ENCODE measurements at regions not wholly inside any gene's neighbourhood (a gene's known extent, or its start where the extent isn't known, plus 50 kb on each side); places are given as distances from the start of the nearest gene placed in this dataset.
"Not testable (repeated sequence)": the region's sequence is repeated elsewhere in the genome, so short reads cannot be mapped to it uniquely, and the experiment has no call there.

GRCh38 chr10:34058845-34059614, 724.6 kb upstream of the NRP1 start:
- H3K27me3 ChIP-seq (ENCODE audit: control insufficient read depth in 1 of 2, insufficient read depth in 2 of 2, low read length in 1 of 2): no peaks in the 10 kb centered on the region
- no peak overlapping the region for H3K4me3 ChIP-seq (ENCODE audit: low read length in 2 of 2)
- 89% methylated on average over 11 of the region's 11 CpGs for WGBS, 2 donors
- H3K36me3 ChIP-seq (ENCODE audit: control insufficient read depth in 1 of 2, insufficient read depth in 2 of 2, low read length in 1 of 2): no peaks in the 10 kb centered on the region
- no peak for DNase-seq
- H3K9me3 ChIP-seq (ENCODE audit: control insufficient read depth, low read length): no peaks in the 10 kb centered on the region
- no peaks in the 10 kb centered on the region for H3K4me1 ChIP-seq (ENCODE audit: control insufficient read depth in 1 of 2, insufficient read depth in 2 of 2, low read length in 2 of 2)
- intact Hi-C loops (cut with DNase I): no loop called here
- no peak overlapping the region for H3K27ac ChIP-seq (ENCODE audit: low read depth in 1 of 2, low read length in 2 of 2)
- peak; percentile 69 for ATAC-seq (ENCODE audit: low FRiP score)

GRCh38 chr10:34055410-34055985, 721.0 kb upstream of the NRP1 start:
- H3K27me3 ChIP-seq (ENCODE audit: control insufficient read depth in 1 of 2, insufficient read depth in 2 of 2, low read length in 1 of 2); H3K27ac ChIP-seq (ENCODE audit: low read depth in 1 of 2, low read length in 2 of 2); H3K9me3 ChIP-seq (ENCODE audit: control insufficient read depth, low read length); H3K4me3 ChIP-seq (ENCODE audit: low read length in 2 of 2); ATAC-seq (ENCODE audit: low FRiP score); H3K36me3 ChIP-seq (ENCODE audit: control insufficient read depth in 1 of 2, insufficient read depth in 2 of 2, low read length in 1 of 2); intact Hi-C loops (cut with DNase I); H3K4me1 ChIP-seq (ENCODE audit: control insufficient read depth in 1 of 2, insufficient read depth in 2 of 2, low read length in 2 of 2): not testable (repeated sequence)
- DNase-seq: peak in 1 of 2 donors; percentile 66
- WGBS, 2 donors: 97 to 99% methylated on average over 36 to 38 of the region's 38 CpGs

GRCh38 chr10:34049887-34050286, 715.4 kb upstream of the NRP1 start:
- Histone ChIP-seq H3K36me3 (ENCODE audit: control insufficient read depth in 1 of 2, insufficient read depth in 2 of 2, low read length in 1 of 2) (no peaks in the 10 kb centered on the region), H3K27me3 (ENCODE audit: control insufficient read depth in 1 of 2, insufficient read depth in 2 of 2, low read length in 1 of 2) (no peaks in the 10 kb centered on the region), H3K4me3 (ENCODE audit: low read length in 2 of 2) (no peak overlapping the region), H3K27ac (ENCODE audit: low read depth in 1 of 2, low read length in 2 of 2) (no peak overlapping the region), H3K9me3 (ENCODE audit: control insufficient read depth, low read length) (no peaks in the 10 kb centered on the region), H3K4me1 (ENCODE audit: control insufficient read depth in 1 of 2, insufficient read depth in 2 of 2, low read length in 2 of 2) (no peaks in the 10 kb centered on the region)
- DNase-seq (no peak), ATAC-seq (ENCODE audit: low FRiP score) (no peak)
- intact Hi-C loops (cut with DNase I): no loop called here
- WGBS, 2 donors: 65 to 75% methylated on average over 9 of the region's 9 CpGs

- Histone ChIP-seq H3K4me3 (ENCODE audit: low read length in 2 of 2) (no peak overlapping the region), H3K36me3 (ENCODE audit: control insufficient read depth in 1 of 2, insufficient read depth in 2 of 2, low read length in 1 of 2) (no peaks in the 10 kb centered on the region), H3K9me3 (ENCODE audit: control insufficient read depth, low read length) (no peaks in the 10 kb centered on the region), H3K4me1 (ENCODE audit: control insufficient read depth in 1 of 2, insufficient read depth in 2 of 2, low read length in 2 of 2) (no peaks in the 10 kb centered on the region), H3K27ac (ENCODE audit: low read depth in 1 of 2, low read length in 2 of 2) (no peak overlapping the region), H3K27me3 (ENCODE audit: control insufficient read depth in 1 of 2, insufficient read depth in 2 of 2, low read length in 1 of 2) (no peaks in the 10 kb centered on the region)
- ATAC-seq (ENCODE audit: low FRiP score) (no peak), DNase-seq (no peak)
- WGBS, 2 donors: 38 to 49% methylated on average over 3 of the region's 3 CpGs
- intact Hi-C loops (cut with DNase I): no loop called here
Observed at GRCh38 chr10:34049469-34049868, 715.0 kb upstream of the NRP1 start.

- no peak overlapping the region for H3K4me3 ChIP-seq (ENCODE audit: low read length in 2 of 2)
- H3K27me3 ChIP-seq (ENCODE audit: control insufficient read depth in 1 of 2, insufficient read depth in 2 of 2, low read length in 1 of 2): no peaks in the 10 kb centered on the region
- DNase-seq (no peak), ATAC-seq (ENCODE audit: low FRiP score) (peak; percentile 52)
- no peaks in the 10 kb centered on the region for H3K9me3 ChIP-seq (ENCODE audit: control insufficient read depth, low read length)
- intact Hi-C loops (cut with DNase I): no loop called here
- no peaks in the 10 kb centered on the region for H3K4me1 ChIP-seq (ENCODE audit: control insufficient read depth in 1 of 2, insufficient read depth in 2 of 2, low read length in 2 of 2)
- H3K36me3 ChIP-seq (ENCODE audit: control insufficient read depth in 1 of 2, insufficient read depth in 2 of 2, low read length in 1 of 2): no peaks in the 10 kb centered on the region
- WGBS, 2 donors: 88 to 93% methylated on average over 7 of the region's 7 CpGs
- no peak overlapping the region for H3K27ac ChIP-seq (ENCODE audit: low read depth in 1 of 2, low read length in 2 of 2)
Observed at GRCh38 chr10:34047389-34047788, 712.9 kb upstream of the NRP1 start.

- intact Hi-C loops (cut with DNase I): no loop called here
- Histone ChIP-seq H3K27ac (ENCODE audit: low read depth in 1 of 2, low read length in 2 of 2) (no peak overlapping the region), H3K36me3 (ENCODE audit: control insufficient read depth in 1 of 2, insufficient read depth in 2 of 2, low read length in 1 of 2) (no peaks in the 10 kb centered on the region), H3K9me3 (ENCODE audit: control insufficient read depth, low read length) (no peaks in the 10 kb centered on the region), H3K4me3 (ENCODE audit: low read length in 2 of 2) (no peak overlapping the region), H3K27me3 (ENCODE audit: control insufficient read depth in 1 of 2, insufficient read depth in 2 of 2, low read length in 1 of 2) (no peaks in the 10 kb centered on the region), H3K4me1 (ENCODE audit: control insufficient read depth in 1 of 2, insufficient read depth in 2 of 2, low read length in 2 of 2) (no peaks in the 10 kb centered on the region)
- 92 to 95% methylated on average over 9 of the region's 9 CpGs for whole genome bisulfite sequencing, 2 donors
- DNase-seq (no peak), ATAC-seq (ENCODE audit: low FRiP score) (no peak)
Observed at GRCh38 chr10:34046506-34047034, 712.1 kb upstream of the NRP1 start.

GRCh38 chr10:34045571-34046190, 711.2 kb upstream of the NRP1 start:
- no peak overlapping the region for H3K27ac ChIP-seq (ENCODE audit: low read depth in 1 of 2, low read length in 2 of 2)
- ATAC-seq (ENCODE audit: low FRiP score): no peak
- intact Hi-C loops (cut with DNase I): no loop called here
- no peak overlapping the region for H3K4me3 ChIP-seq (ENCODE audit: low read length in 2 of 2)
- H3K9me3 ChIP-seq (ENCODE audit: control insufficient read depth, low read length): no peaks in the 10 kb centered on the region
- no peaks in the 10 kb centered on the region for H3K27me3 ChIP-seq (ENCODE audit: control insufficient read depth in 1 of 2, insufficient read depth in 2 of 2, low read length in 1 of 2)
- DNase-seq: no peak
- no peaks in the 10 kb centered on the region for H3K4me1 ChIP-seq (ENCODE audit: control insufficient read depth in 1 of 2, insufficient read depth in 2 of 2, low read length in 2 of 2)
- WGBS, 2 donors: 91 to 93% methylated on average over 6 of the region's 6 CpGs
- no peaks in the 10 kb centered on the region for H3K36me3 ChIP-seq (ENCODE audit: control insufficient read depth in 1 of 2, insufficient read depth in 2 of 2, low read length in 1 of 2)

GRCh38 chr10:34041871-34042270, 707.4 kb upstream of the NRP1 start:
- no peak overlapping the region for H3K27ac ChIP-seq (ENCODE audit: low read depth in 1 of 2, low read length in 2 of 2)
- no peaks in the 10 kb centered on the region for H3K9me3 ChIP-seq (ENCODE audit: control insufficient read depth, low read length)
- no peak for ATAC-seq (ENCODE audit: low FRiP score)
- no peaks in the 10 kb centered on the region for H3K4me1 ChIP-seq (ENCODE audit: control insufficient read depth in 1 of 2, insufficient read depth in 2 of 2, low read length in 2 of 2)
- 99 to 100% methylated on average over 4 of the region's 4 CpGs for WGBS, 2 donors
- no peak for DNase-seq
- intact Hi-C loops (cut with DNase I): no loop called here
- H3K27me3 ChIP-seq (ENCODE audit: control insufficient read depth in 1 of 2, insufficient read depth in 2 of 2, low read length in 1 of 2): no peaks in the 10 kb centered on the region
- H3K4me3 ChIP-seq (ENCODE audit: low read length in 2 of 2): no peak overlapping the region
- no peaks in the 10 kb centered on the region for H3K36me3 ChIP-seq (ENCODE audit: control insufficient read depth in 1 of 2, insufficient read depth in 2 of 2, low read length in 1 of 2)

- Histone ChIP-seq H3K9me3 (ENCODE audit: control insufficient read depth, low read length) (no peaks in the 10 kb centered on the region), H3K27ac (ENCODE audit: low read depth in 1 of 2, low read length in 2 of 2) (no peak overlapping the region), H3K36me3 (ENCODE audit: control insufficient read depth in 1 of 2, insufficient read depth in 2 of 2, low read length in 1 of 2) (no peaks in the 10 kb centered on the region), H3K4me1 (ENCODE audit: control insufficient read depth in 1 of 2, insufficient read depth in 2 of 2, low read length in 2 of 2) (no peaks in the 10 kb centered on the region), H3K27me3 (ENCODE audit: control insufficient read depth in 1 of 2, insufficient read depth in 2 of 2, low read length in 1 of 2) (no peaks in the 10 kb centered on the region), H3K4me3 (ENCODE audit: low read length in 2 of 2) (no peak overlapping the region)
- ATAC-seq (ENCODE audit: low FRiP score) (no peak), DNase-seq (no peak)
- intact Hi-C loops (cut with DNase I): no loop called here
- WGBS, 2 donors: 43 to 48% methylated on average over 3 of the region's 3 CpGs
Observed at GRCh38 chr10:34037499-34037898, 703.0 kb upstream of the NRP1 start.

Data from aorta (tissue), 5 donors.